ENCODE measurements at regions not wholly inside any gene's neighbourhood (a gene's known extent, or its start where the extent isn't known, plus 50 kb on each side); places are given as distances from the start of the nearest gene placed in this dataset.

- TF ChIP-seq CTCF (IDR thresholded peaks at IDR 0.05) (no peak), EP300 (IDR thresholded peaks at IDR 0.05) (no peak), POLR2A (IDR thresholded peaks at IDR 0.05) (no peak)
These were observed 98.3 kb upstream of the RUNX1 start for GRCh38 chr21:35147439-35147838.

All from suprapubic skin (tissue), 3 donors.